ENCODE measurements at regions not wholly inside any gene's neighbourhood (a gene's known extent, or its start where the extent isn't known, plus 50 kb on each side); places are given as distances from the start of the nearest gene placed in this dataset.
"Not testable (repeated sequence)": the region's sequence is repeated elsewhere in the genome, so short reads cannot be mapped to it uniquely, and the experiment has no call there.

DNA sequence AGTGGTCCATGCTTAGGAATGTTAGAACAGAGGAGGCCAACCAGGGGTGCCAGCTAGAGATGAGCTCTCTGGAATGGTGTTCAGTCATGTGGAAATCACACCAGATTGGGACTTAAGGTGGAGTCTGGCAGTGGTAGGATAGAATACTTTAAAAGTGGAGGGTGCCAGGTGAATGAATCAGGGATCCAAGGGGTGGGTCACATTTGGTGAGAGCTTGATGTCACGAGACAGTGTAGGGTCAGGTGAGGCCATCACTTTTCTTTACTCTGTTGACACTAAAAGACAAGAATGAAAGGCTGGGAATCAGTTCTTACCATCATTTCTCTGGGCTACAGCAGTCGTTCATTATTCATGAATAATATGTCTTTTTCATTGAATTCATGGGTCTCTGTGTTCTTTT lies 73.8 kb upstream of the FAM153A start:
- H3K4me1 ChIP-seq (ENCODE audit: control insufficient read depth, insufficient read depth, low read length); H3K36me3 ChIP-seq (ENCODE audit: control insufficient read depth, insufficient read depth, low read length); DNase-seq (ENCODE audit: low read depth, low spot score); H3K27me3 ChIP-seq (ENCODE audit: control insufficient read depth, insufficient read depth, low read length); H3K9me3 ChIP-seq (ENCODE audit: control insufficient read depth, insufficient read depth, low read length); H3K27ac ChIP-seq (ENCODE audit: low read length); H3K4me3 ChIP-seq (ENCODE audit: low read length): not testable (repeated sequence)
- WGBS (ENCODE audit: insufficient coverage, insufficient read length), result no CpG with 5 or more reads among the region's 2 CpGs

DNA sequence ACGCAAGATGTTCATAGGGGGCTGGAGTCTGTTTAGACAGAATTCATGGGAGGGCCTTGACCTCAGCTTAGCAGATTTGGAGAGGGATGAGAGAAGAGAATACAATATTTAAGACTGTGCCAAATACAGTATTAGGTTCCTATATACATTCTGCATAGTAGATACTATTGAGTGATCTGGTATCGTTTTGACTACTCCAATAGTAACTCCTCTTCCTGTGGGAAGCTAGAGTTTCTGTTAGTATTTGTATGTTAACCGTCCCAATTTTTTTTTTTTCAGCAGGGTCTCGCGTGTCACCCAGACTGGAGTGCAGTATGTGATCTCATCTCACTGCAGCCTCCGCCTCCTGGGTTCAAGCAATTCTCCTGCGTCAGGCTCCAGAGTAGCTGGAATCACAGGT lies 65.2 kb upstream of the FAM153A start:
- not testable (repeated sequence) for DNase-seq (ENCODE audit: low read depth, low spot score); H3K4me1 ChIP-seq (ENCODE audit: control insufficient read depth, insufficient read depth, low read length); H3K9me3 ChIP-seq (ENCODE audit: control insufficient read depth, insufficient read depth, low read length); H3K36me3 ChIP-seq (ENCODE audit: control insufficient read depth, insufficient read depth, low read length); H3K27ac ChIP-seq (ENCODE audit: low read length); H3K27me3 ChIP-seq (ENCODE audit: control insufficient read depth, insufficient read depth, low read length); H3K4me3 ChIP-seq (ENCODE audit: low read length)
- WGBS (ENCODE audit: insufficient coverage, insufficient read length), result no CpG with 5 or more reads among the region's 7 CpGs

DNA sequence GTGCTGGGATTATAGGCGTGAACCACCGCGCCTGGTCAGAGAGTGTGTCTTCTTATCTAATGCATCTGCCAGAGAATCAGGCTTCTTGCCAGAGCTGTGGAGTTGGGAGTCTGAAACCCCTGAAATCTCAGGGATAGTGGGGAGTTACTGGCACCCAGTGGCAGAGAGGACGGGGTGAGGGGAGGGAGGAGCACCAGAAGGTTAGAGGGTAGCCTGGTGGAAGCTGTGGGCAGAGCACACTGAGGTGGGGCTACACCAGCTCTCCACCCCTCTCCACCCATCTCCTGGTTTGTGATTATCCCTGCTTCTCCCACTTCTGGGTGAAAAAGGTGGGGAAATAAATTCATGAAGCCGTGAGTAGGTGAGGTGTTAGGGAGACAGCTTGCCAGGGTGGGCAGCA lies 63.9 kb upstream of the FAM153A start:
- not testable (repeated sequence) for H3K4me3 ChIP-seq (ENCODE audit: low read length); DNase-seq (ENCODE audit: low read depth, low spot score); H3K27ac ChIP-seq (ENCODE audit: low read length); H3K36me3 ChIP-seq (ENCODE audit: control insufficient read depth, insufficient read depth, low read length); H3K27me3 ChIP-seq (ENCODE audit: control insufficient read depth, insufficient read depth, low read length); H3K4me1 ChIP-seq (ENCODE audit: control insufficient read depth, insufficient read depth, low read length); H3K9me3 ChIP-seq (ENCODE audit: control insufficient read depth, insufficient read depth, low read length)
- WGBS (ENCODE audit: insufficient coverage, insufficient read length), result no CpG with 5 or more reads among the region's 5 CpGs

DNA sequence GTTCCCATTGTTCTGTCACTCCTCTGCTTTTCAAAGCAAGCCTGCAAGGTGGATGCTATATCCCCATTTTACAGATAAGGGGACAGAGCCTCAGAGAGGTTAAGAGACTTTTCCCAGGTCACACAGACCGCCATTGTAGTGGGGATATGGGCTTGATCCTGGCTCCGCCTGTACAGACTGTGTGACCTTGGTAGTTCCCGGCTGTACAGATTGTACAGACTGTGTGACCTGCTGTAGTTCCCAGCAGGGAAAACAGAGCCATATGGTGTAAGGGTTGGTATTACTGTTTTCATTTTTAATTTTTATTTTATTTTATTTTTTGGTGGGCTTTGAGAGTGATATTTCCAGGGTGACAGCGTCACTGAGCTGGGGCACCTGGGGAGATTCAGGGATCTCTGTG lies 63.2 kb upstream of the FAM153A start:
- H3K36me3 ChIP-seq (ENCODE audit: control insufficient read depth, insufficient read depth, low read length); H3K27me3 ChIP-seq (ENCODE audit: control insufficient read depth, insufficient read depth, low read length); H3K9me3 ChIP-seq (ENCODE audit: control insufficient read depth, insufficient read depth, low read length); H3K4me3 ChIP-seq (ENCODE audit: low read length); H3K27ac ChIP-seq (ENCODE audit: low read length); DNase-seq (ENCODE audit: low read depth, low spot score); H3K4me1 ChIP-seq (ENCODE audit: control insufficient read depth, insufficient read depth, low read length): not testable (repeated sequence)
- no CpG with 5 or more reads among the region's 4 CpGs for WGBS (ENCODE audit: insufficient coverage, insufficient read length)

DNA sequence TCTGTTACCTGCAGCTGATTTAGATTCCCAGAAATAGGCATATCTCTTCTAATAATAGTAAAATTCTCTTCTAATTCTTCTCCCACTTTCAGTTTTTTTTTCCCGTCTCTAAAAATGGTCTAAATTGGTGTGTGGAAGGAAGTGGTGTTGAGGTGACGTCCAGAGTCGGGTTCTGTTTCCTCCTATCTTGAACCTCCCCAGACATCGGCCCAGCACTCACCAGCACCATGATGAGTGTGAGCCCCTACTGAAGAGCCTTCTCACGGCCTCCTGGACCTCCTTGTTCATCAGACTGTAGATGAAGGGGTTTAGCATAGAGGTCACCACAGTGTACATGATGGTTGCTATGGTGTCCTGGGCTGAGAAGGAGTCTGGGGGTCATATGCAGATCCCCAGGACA lies 53.5 kb upstream of the FAM153A start:
- not testable (repeated sequence) for H3K4me3 ChIP-seq (ENCODE audit: low read length); DNase-seq (ENCODE audit: low read depth, low spot score); H3K4me1 ChIP-seq (ENCODE audit: control insufficient read depth, insufficient read depth, low read length); H3K36me3 ChIP-seq (ENCODE audit: control insufficient read depth, insufficient read depth, low read length); H3K27me3 ChIP-seq (ENCODE audit: control insufficient read depth, insufficient read depth, low read length); H3K27ac ChIP-seq (ENCODE audit: low read length); H3K9me3 ChIP-seq (ENCODE audit: control insufficient read depth, insufficient read depth, low read length)
- WGBS (ENCODE audit: insufficient coverage, insufficient read length), result no CpG with 5 or more reads among the region's 5 CpGs

Data from iPS DF 6.9 (cell line).